Neural progenitor cell (in vitro differentiated cells): ENCODE measurements at regions not wholly inside any gene's neighbourhood (a gene's known extent, or its start where the extent isn't known, plus 50 kb on each side); places are given as distances from the start of the nearest gene placed in this dataset.
"Not testable (repeated sequence)": the region's sequence is repeated elsewhere in the genome, so short reads cannot be mapped to it uniquely, and the experiment has no call there.

Experiments used
- DNase-seq: peaks from one replicate; pipeline ENCODE4 v3.0.0-alpha.2; 2016; ENCODE audit warnings: low spot score
- H2AFZ ChIP-seq: fragments of 200-600 bp; sonication (generic); replicated peaks from 2 replicates; pipeline ENCODE4 v1.6.1; 2016; ENCODE audit warnings: antibody characterized with exemption
- H3F3A ChIP-seq: fragments of 200-600 bp; sonication (generic); 2 replicates; pipeline ENCODE4 v1.6.1; 2016; ENCODE audit warnings: antibody characterized with exemption, low read depth
- H3K27ac ChIP-seq: fragments of 200-600 bp; sonication (generic); 2 replicates; pipeline ENCODE4 v1.5.1; 2016; ENCODE audit warnings: mild to moderate bottlenecking
- H3K27me3 ChIP-seq: fragments of 200-600 bp; sonication (generic); 2 replicates; pipeline ENCODE4 v1.6.1; 2016; ENCODE audit warnings: mild to moderate bottlenecking, moderate library complexity
- H3K36me3 ChIP-seq: fragments of 200-600 bp; sonication (generic); 2 replicates; pipeline ENCODE4 v1.5.1; 2016
- H3K4me1 ChIP-seq: fragments of 200-600 bp; sonication (generic); 2 replicates; pipeline ENCODE4 v1.6.1; 2016; ENCODE audit warnings: mixed run types
- H3K4me2 ChIP-seq: fragments of 200-600 bp; sonication (generic); 2 replicates; pipeline ENCODE4 v1.6.1; 2016
- H3K4me3 ChIP-seq: fragments of 200-600 bp; sonication (generic); 2 replicates; pipeline ENCODE4 v1.5.1; 2016
- H3K79me2 ChIP-seq: fragments of 200-600 bp; sonication (generic); 2 replicates; pipeline ENCODE4 v1.6.1; 2016; ENCODE audit warnings: low read depth
- H3K9ac ChIP-seq: fragments of 200-600 bp; sonication (generic); 2 replicates; pipeline ENCODE4 v1.6.1; 2016
- H3K9me3 ChIP-seq: fragments of 200-600 bp; sonication (generic); 2 replicates; pipeline ENCODE4 v1.5.1; 2016; ENCODE audit warnings: low read depth
- H4K20me1 ChIP-seq: fragments of 200-600 bp; sonication (generic); 2 replicates; pipeline ENCODE4 v1.6.1; 2016; ENCODE audit warnings: low read depth
- H3K27ac Mint-ChIP-seq: 3 replicates; pipeline ENCODE4 v1.8.0; 2021; ENCODE audit warnings: mixed read lengths
- H3K27me3 Mint-ChIP-seq: 2 replicates; pipeline ENCODE4 v1.8.0; 2022; ENCODE audit warnings: low read depth, mild to moderate bottlenecking, inconsistent platforms, moderate library complexity, mixed read lengths; ENCODE audit not compliant: insufficient read depth
- H3K36me3 Mint-ChIP-seq: 3 replicates; pipeline ENCODE4 v1.8.0; 2021; ENCODE audit warnings: mixed read lengths
- H3K4me1 Mint-ChIP-seq: 3 replicates; pipeline ENCODE4 v1.8.0; 2021; ENCODE audit warnings: mixed read lengths
- H3K4me3 Mint-ChIP-seq: 3 replicates; pipeline ENCODE4 v1.8.0; 2021; ENCODE audit warnings: mild to moderate bottlenecking, moderate library complexity, mixed read lengths
- H3K9me3 Mint-ChIP-seq: 3 replicates; pipeline ENCODE4 v1.8.0; 2020; ENCODE audit warnings: mixed read lengths
- EZH2 ChIP-seq: fragments of 200-600 bp; sonication (generic); IDR thresholded peaks from 2 replicates; pipeline ENCODE4 v1.6.1; 2017; ENCODE audit warnings: antibody characterized with exemption, mild to moderate bottlenecking, moderate library complexity
- EZH2phosphoT487 ChIP-seq: fragments of 200-600 bp; sonication (generic); IDR thresholded peaks from 2 replicates; pipeline ENCODE4 v1.6.1; 2017; ENCODE audit warnings: antibody characterized with exemption
- TF ChIP-seq, protein P1 (sequence below): fragments of 200-600 bp; sonication (generic); IDR thresholded peaks from 2 replicates; pipeline ENCODE4 v1.5.1; 2017; ENCODE audit warnings: antibody characterized with exemption, mild to moderate bottlenecking

DNA sequence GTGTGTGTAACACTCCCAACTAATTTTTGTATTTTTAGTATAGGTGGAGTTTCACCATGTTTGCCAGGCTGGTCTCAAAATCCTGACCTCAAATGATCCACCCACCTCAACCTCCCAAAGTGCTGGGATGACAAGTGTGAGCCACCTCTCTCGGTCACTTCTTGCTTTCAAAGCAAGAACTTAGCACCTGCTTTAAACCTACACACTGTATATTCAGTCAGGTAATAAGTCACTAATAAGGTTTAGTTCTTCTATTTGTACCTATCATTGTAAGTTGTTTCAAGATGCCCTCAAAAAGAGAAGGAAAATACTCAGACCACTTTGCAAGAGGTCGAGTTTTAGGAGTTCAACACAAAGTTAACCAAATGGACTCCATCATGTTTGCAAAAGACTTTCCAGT is 431.3 kb downstream of the MRPL39 start:
- Mint-ChIP-seq H3K27me3 (no peaks in the 10 kb centered on the region), H3K4me1 (no peaks in the 10 kb centered on the region), H3K9me3 (no peaks in the 10 kb centered on the region), H3K4me3 (no peak overlapping the region), H3K27ac (no peak overlapping the region), H3K36me3 (no peaks in the 10 kb centered on the region)
- Histone ChIP-seq H2AFZ (no peak overlapping the region), H3K79me2 (no peaks in the 10 kb centered on the region), H3K4me3 (no peak overlapping the region), H3F3A (no peaks in the 10 kb centered on the region), H3K4me2 (no peak overlapping the region), H3K9me3 (no peaks in the 10 kb centered on the region), H4K20me1 (no peaks in the 10 kb centered on the region), H3K27ac (no peak overlapping the region), H3K36me3 (no peaks in the 10 kb centered on the region), H3K4me1 (no peaks in the 10 kb centered on the region), H3K27me3 (no peaks in the 10 kb centered on the region), H3K9ac (no peak overlapping the region)
- TF ChIP-seq, protein P1, sequence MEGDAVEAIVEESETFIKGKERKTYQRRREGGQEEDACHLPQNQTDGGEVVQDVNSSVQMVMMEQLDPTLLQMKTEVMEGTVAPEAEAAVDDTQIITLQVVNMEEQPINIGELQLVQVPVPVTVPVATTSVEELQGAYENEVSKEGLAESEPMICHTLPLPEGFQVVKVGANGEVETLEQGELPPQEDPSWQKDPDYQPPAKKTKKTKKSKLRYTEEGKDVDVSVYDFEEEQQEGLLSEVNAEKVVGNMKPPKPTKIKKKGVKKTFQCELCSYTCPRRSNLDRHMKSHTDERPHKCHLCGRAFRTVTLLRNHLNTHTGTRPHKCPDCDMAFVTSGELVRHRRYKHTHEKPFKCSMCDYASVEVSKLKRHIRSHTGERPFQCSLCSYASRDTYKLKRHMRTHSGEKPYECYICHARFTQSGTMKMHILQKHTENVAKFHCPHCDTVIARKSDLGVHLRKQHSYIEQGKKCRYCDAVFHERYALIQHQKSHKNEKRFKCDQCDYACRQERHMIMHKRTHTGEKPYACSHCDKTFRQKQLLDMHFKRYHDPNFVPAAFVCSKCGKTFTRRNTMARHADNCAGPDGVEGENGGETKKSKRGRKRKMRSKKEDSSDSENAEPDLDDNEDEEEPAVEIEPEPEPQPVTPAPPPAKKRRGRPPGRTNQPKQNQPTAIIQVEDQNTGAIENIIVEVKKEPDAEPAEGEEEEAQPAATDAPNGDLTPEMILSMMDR = no peak
- no peak for TF ChIP-seq EZH2phosphoT487
- TF ChIP-seq EZH2 = no peak
- no peak for DNase-seq

DNA sequence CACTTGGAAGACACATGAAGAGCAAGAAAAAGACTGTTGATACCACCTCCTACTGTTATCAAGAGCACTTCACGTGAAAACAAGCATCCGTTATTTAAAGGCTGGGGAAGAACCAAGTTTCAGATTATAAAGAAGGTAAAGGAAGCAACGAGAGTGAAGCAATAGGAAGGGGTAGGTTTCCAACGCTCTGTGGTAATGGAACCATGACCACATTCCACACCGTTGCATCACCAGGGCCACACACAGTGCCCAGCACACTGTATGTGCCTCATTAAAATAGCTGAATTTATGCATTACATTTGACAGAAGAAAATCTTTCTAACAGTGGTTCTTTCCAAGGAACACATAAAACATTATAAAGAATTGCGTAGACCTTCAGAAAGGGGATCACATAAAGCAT is 435.8 kb downstream of the MRPL39 start:
- Histone ChIP-seq H4K20me1 (no peaks in the 10 kb centered on the region), H3F3A (no peaks in the 10 kb centered on the region), H3K36me3 (no peaks in the 10 kb centered on the region), H3K9ac (no peak overlapping the region), H2AFZ (no peak overlapping the region), H3K27ac (no peak overlapping the region), H3K4me2 (no peak overlapping the region), H3K4me1 (no peaks in the 10 kb centered on the region), H3K79me2 (no peaks in the 10 kb centered on the region), H3K27me3 (no peaks in the 10 kb centered on the region), H3K9me3 (no peaks in the 10 kb centered on the region), H3K4me3 (no peak overlapping the region)
- TF ChIP-seq, protein P1 = no peak
- TF ChIP-seq EZH2phosphoT487 = no peak
- TF ChIP-seq EZH2 = no peak
- H3K27me3 Mint-ChIP-seq = no peaks in the 10 kb centered on the region
- H3K9me3 Mint-ChIP-seq = peaks cover 15% of the 10 kb centered on the region
- H3K4me3 Mint-ChIP-seq = no peak overlapping the region
- no peaks in the 10 kb centered on the region for H3K36me3 Mint-ChIP-seq
- no peaks in the 10 kb centered on the region for H3K4me1 Mint-ChIP-seq
- no peak for DNase-seq
- H3K27ac Mint-ChIP-seq = no peak overlapping the region

DNA sequence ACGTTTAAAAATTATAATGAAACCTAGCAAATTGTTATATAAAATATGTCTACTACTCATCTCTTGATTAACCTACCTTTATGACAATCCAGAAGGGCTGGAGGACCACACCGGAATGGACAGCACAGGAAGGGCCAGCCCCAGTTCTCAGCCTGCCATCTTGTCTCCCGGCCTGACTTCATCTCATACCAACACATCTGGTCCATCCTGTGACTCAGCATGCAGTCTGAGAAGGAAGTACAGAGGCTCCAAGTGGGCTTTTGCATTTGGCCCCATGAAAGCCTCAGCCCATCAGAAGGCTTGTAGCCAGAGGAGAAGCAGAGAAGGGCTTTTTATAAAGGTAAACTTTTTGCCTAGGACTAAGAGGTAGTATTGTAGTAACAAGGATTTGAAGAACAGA is 436.6 kb downstream of the MRPL39 start:
- H3K9me3 Mint-ChIP-seq = peaks cover 15% of the 10 kb centered on the region
- DNase-seq = no peak
- no peak overlapping the region for H3K27ac ChIP-seq
- H3K4me2 ChIP-seq = no peak overlapping the region
- no peaks in the 10 kb centered on the region for H3F3A ChIP-seq
- H2AFZ ChIP-seq = no peak overlapping the region
- H3K9me3 ChIP-seq = no peaks in the 10 kb centered on the region
- H3K4me3 Mint-ChIP-seq = no peak overlapping the region
- no peaks in the 10 kb centered on the region for H3K4me1 ChIP-seq
- no peaks in the 10 kb centered on the region for H3K4me1 Mint-ChIP-seq
- no peaks in the 10 kb centered on the region for H3K79me2 ChIP-seq
- H3K9ac ChIP-seq = no peak overlapping the region
- H4K20me1 ChIP-seq = no peaks in the 10 kb centered on the region
- H3K27me3 ChIP-seq = no peaks in the 10 kb centered on the region
- no peaks in the 10 kb centered on the region for H3K36me3 ChIP-seq
- no peaks in the 10 kb centered on the region for H3K27me3 Mint-ChIP-seq
- no peak overlapping the region for H3K4me3 ChIP-seq
- TF ChIP-seq EZH2 = no peak
- TF ChIP-seq, protein P1 = no peak
- TF ChIP-seq EZH2phosphoT487 = no peak
- H3K36me3 Mint-ChIP-seq = no peaks in the 10 kb centered on the region
- no peak overlapping the region for H3K27ac Mint-ChIP-seq

DNA sequence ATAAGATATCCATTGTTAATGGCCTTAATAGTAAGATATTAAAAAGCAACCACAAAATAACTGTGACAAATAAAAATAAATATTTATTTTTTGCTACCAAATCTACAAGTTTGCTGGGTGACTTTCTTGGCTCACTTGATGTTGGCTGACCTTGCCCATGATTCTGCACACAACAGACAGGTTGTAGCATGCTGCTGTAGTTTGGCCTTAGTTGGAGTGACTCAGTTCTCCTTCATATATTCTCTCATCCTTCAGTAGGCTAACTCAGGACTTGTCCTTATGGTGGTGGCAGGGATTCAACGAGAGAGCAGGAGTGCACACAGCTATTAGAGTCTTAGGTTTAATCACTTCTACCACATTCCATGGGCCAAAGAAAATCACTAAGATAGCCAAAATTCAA is 437.9 kb downstream of the MRPL39 start:
- Mint-ChIP-seq H3K9me3 (peaks cover 15% of the 10 kb centered on the region), H3K4me3 (no peak overlapping the region), H3K27ac (no peak overlapping the region), H3K4me1 (no peaks in the 10 kb centered on the region), H3K27me3 (peaks cover 3% of the 10 kb centered on the region), H3K36me3 (no peaks in the 10 kb centered on the region)
- H3K79me2 ChIP-seq = no peaks in the 10 kb centered on the region
- no peaks in the 10 kb centered on the region for H3F3A ChIP-seq
- H2AFZ ChIP-seq = no peak overlapping the region
- H3K27me3 ChIP-seq = no peaks in the 10 kb centered on the region
- no peak for DNase-seq
- no peak overlapping the region for H3K4me2 ChIP-seq
- no peaks in the 10 kb centered on the region for H4K20me1 ChIP-seq
- H3K27ac ChIP-seq = no peak overlapping the region
- no peak for TF ChIP-seq EZH2
- no peak for TF ChIP-seq EZH2phosphoT487
- TF ChIP-seq, protein P1 = no peak
- H3K36me3 ChIP-seq = no peaks in the 10 kb centered on the region
- no peaks in the 10 kb centered on the region for H3K4me1 ChIP-seq
- no peak overlapping the region for H3K4me3 ChIP-seq
- no peak overlapping the region for H3K9ac ChIP-seq
- H3K9me3 ChIP-seq = peaks cover 5% of the 10 kb centered on the region

DNA sequence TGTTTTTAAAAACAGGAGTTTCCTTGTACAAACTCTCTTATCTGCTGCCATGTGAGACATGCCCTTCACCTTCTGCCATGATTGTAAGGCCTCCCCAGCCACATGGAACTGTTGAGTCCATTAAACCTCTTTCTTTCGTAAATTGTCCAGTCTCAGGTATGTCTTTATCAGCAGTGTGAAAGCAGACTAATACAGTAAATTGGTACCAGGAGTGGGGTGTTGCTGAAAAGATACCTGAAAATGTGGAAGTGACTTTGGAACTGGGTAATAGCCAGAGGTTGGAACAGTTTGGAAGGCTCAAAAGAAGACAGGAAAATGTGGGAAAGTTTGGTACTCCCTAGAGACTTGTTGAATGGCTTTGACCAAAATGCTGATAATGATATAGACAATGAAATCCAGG is 440.4 kb downstream of the MRPL39 start:
- H3K27ac Mint-ChIP-seq, H3K4me3 Mint-ChIP-seq, H3F3A ChIP-seq, DNase-seq, H3K9me3 ChIP-seq, H2AFZ ChIP-seq, H3K4me1 ChIP-seq, H3K27ac ChIP-seq, H3K4me2 ChIP-seq, H3K79me2 ChIP-seq, H3K36me3 Mint-ChIP-seq, H3K4me3 ChIP-seq, H3K9ac ChIP-seq, H3K27me3 Mint-ChIP-seq, H4K20me1 ChIP-seq, H3K36me3 ChIP-seq, H3K4me1 Mint-ChIP-seq, H3K27me3 ChIP-seq: not testable (repeated sequence)
- peaks cover 15% of the 10 kb centered on the region for H3K9me3 Mint-ChIP-seq
